IPS DF 19.7 (cell line): ENCODE measurements at regions not wholly inside any gene's neighbourhood (a gene's known extent, or its start where the extent isn't known, plus 50 kb on each side); places are given as distances from the start of the nearest gene placed in this dataset.

ENCODE experiments used
- DNase-seq: peaks from one replicate; pipeline ENCODE4 v3.0.0-alpha.2; 2013; ENCODE audit warnings: low read depth, low spot score

DNA sequence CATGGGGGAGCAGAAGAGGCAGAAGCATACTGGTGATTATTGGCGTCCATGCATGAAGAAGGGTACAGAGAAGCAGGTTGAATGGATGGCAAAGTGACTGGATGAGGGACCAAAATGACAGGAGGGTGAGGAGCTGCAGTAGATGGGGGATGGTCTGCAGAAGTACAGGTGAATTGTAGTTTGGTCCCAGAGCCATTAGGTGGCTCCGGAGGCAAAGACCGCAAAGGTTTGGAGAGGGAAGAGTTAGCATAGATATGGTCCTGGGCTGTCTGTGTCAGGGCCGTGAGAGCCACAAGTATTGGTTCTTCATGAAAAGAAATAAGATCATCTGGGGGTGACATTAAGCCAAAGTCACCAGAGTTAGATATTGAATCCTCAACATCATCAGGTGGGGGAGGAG lies 59.0 kb upstream of the ZNF726 start:
- no peak for DNase-seq

DNA sequence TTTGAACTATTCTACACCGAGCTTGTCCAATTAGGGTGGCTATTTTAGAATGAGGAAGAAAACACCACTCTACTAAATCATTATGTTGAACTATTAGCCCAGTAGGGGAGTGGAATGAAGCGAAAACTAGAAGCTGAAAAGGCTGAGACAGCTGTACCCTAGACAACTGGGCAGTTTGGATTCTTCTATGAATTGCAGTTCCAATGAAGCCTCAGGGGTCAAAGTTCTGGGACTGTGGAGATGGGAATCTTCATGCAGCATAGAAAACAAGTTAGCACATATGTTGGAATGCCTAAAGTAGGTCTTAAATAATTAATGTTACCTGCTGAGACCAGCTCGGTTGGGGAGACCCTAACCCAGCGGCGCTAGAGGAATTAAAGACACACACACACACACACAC lies 62.7 kb upstream of the ZNF726 start:
- no peak for DNase-seq

DNA sequence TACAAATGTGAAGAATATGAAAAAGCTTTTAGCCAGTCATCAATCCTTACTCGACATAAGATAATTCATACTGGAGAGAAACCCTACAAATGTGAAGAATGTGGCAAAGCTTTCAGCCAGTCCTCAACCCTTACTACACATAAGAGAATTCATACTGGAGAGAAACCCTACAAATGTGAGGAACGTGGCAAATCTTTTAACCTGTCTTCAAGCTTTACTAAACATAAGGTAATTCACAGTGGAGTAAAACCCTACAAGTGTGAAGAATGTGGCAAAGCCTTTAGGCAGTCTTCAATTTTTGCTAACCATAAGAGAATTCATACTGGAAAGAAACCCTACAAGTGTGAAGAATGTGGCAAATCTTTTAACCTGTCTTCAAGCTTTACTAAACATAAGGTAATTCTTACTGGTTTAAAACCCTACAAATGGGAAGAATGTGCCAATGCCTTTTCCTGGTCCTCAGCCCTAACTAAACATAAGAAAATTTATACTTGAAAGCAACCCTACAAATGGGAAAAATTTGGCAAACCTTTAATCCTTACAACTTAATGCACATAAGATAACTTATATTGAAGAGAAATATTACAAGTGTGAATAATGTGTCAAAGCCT lies 74.1 kb upstream of the ZNF681 start:
- DNase-seq = no peak

DNA sequence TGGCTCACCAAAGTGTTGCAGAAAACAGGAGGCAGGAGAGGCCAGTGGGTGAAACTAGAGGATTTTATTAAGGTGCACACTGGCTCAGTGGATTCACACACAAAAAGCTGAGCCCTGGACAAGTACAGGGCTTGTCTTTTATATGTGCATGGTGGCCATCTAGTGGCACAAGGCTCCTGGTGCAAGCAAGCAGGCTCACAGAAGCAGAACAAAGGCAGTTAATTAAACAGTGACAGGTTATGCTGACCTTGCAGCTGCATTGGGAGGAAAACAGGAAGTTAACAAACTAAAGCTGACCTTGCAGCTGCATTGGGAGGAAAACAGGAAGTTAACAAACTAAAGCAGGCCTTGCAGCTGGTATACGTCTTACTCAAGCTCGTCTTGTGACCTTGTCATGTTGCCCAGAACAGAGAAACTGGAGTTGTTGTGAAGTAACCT lies 65.3 kb upstream of the ZNF681 start:
- peak; percentile 59 for DNase-seq

DNA sequence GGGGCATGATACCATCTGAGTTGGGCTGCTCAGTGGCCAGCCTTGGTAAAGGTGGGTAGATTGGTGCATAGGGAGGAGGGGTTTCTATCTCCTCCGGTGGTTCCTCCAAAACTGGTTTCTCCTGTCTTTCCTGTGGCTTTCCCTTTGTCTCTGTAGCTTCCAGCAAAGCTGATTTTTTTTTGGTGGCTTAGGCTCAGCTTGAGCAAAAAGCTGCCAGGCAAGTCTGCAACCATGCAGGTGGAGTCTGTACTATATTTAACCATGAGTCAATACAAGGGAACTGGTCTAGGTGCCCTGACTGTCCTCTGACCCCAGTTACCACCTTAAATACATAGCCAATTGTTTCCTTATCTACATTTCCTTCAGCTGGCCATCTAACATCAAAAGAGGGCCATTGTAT lies 64.0 kb upstream of the ZNF681 start:
- no peak for DNase-seq

DNA sequence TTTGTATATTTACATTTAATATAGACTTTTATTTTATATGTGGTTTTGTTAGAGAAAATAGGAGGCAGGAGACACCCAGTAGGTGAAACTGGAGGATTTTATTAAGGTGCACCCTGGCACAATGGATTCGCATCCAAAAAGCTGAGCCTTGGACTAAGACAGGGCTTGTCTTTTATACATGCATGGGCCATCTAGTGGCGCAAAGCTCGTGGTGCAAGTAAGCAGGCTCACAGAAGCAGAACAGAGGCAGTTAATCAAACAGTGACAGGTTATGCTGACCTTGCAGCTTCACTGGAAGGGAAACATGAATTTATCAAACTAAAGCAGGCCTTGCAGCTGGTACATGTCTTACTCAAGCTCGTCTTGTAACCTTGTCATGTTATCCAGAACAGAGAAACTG lies 58.8 kb upstream of the ZNF681 start:
- peak; percentile 56 for DNase-seq

DNA sequence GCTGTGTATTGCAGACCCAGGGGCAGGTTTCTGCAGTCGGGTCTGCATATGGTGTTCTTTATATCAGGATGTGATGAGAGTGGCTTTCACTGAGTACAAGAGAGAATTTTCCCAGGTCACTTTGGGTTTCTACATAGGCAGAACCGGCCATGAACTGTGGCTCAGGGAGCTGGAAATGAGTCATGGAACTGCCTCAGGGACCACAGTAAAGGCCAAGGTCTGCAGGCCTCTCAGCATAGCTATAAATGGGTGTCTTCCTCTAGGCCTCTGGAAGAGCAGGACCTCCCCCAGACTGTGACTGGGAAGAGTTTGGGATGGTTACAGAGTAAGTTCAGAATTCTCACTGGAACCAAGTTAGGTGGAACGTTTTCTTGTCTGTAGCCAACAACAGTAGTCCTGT lies 51.8 kb upstream of the ZNF681 start:
- no peak for DNase-seq
